Nucleus accumbens (tissue), 56 donors: ENCODE measurements at regions not wholly inside any gene's neighbourhood (a gene's known extent, or its start where the extent isn't known, plus 50 kb on each side); places are given as distances from the start of the nearest gene placed in this dataset.
"Not testable (repeated sequence)": the region's sequence is repeated elsewhere in the genome, so short reads cannot be mapped to it uniquely, and the experiment has no call there.

Experiments used
- DNase-seq, 56 donors: peaks; one replicate each; lab custom pipeline; 2025; lab: John Stamatoyannopoulos, UW

GRCh38 chr6:100229512-100229911, 235.2 kb downstream of the SIM1 start:
- no peak for DNase-seq

- DNase-seq = peak in 40 of 56 donors; percentile 1 to 60 (median 12)
Observed at GRCh38 chr6:100228834-100229441, 234.9 kb upstream of the MCHR2 start.

- DNase-seq = no peak
Observed at GRCh38 chr6:100228437-100228833, 234.4 kb upstream of the MCHR2 start.

- no peak for DNase-seq
Observed at GRCh38 chr6:100226811-100227210, 232.8 kb upstream of the MCHR2 start.

DNA sequence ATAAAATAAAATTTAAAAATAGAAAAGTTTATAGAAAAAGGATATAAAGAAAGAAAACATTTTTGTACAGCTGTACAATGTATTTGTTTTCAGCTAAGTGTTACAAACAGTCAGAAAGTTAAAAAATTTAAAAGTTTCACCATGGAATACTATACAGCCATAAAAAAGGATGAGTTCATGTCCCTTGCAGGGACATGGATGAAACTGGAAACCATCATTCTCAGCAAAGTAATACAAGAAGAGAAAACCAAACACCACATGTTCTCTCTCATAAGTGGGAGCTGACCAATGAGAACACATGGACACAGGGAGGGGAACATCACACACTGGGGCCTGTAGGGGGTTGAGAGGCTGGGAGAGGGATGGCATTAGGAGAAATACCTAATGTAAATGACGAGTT, 229.9 kb upstream of the MCHR2 start:
- DNase-seq = not testable (repeated sequence)

DNA sequence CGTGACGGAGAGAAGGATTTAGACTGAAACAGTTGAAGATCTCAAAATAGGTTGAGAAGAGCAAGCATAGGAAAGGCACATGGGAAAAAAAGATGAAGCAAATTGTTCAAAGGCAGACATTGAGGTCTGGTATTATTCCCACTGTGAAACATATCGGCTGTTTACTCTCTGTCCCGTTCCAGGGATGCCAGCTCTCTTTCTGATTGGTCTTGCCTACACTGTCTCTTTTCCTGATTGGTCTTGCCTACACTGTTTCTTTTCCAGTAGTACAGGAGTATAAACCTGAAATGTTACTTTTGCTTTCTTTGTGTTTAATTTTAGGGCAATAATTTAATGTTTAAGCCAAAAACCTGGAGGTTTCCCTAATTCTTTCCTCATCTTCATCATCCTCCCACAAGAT, 226.5 kb upstream of the MCHR2 start:
- no peak for DNase-seq

GRCh38 chr6:100217225-100218012, 223.4 kb upstream of the MCHR2 start:
- DNase-seq = no peak

- DNase-seq = no peak
Observed at GRCh38 chr6:100216760-100217159, 222.7 kb upstream of the MCHR2 start.

DNA sequence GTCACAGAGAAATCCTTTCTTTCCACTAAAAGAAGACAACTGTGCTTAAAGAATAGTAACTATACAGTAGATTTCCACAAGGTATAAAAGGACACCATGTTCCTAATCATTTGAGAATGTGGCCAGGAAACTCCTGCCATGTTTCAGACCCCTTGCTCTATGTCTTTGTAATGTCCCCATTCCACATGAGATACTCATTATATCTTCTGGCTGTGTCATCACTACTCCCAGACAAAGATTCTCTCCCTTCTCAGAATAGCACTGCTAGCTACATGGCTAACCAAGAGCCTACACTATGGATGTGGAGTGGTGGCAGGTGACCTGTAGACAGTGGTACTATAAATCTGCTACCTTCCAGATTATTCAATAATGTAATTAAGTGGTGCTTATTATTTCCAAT, 218.1 kb upstream of the MCHR2 start:
- DNase-seq = no peak

DNA sequence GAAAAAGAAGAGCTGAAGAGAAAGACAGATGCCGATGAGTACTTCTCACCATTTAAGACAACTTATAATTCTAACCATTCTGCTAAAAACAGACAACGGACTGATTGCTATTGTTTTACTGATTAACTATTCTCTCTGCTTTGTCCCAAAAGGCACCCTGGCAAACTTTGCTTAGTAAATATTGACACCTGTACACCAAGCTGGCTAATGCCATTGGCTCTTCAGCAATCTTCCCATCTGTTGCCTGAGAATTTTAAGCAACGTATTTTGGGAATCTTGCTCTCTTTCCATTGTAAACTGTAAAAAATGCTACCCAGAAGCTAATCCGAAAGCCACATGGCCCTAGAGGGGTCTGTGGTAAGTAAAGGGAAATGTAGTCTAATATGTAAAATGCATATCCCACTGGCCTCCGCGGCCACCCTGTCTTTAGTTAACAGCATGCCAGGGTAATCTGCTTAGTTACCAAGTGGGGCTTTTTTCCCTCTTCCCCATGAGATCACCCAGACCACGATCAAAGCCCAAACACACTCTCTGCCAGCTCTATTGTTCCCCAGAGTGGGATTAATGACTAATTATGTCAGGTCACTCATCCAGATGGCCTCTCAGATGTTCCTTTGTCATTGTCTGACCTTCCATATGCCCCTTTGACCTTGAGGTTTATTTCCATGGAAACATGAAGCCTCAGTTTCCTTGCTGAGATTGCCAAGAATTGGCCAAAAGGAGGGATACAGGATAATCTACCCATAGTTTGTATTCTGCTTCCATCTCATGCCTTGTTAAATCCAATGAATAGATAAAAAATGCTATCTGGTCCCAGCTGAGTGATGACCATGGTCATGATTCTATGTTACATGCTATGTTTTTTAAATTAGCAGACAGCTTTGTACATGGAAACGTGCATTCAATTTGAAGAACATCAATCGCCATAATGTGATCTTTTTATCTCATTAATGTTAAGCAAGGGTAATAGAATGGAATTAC, 216.4 kb upstream of the MCHR2 start:
- no peak for DNase-seq

DNA sequence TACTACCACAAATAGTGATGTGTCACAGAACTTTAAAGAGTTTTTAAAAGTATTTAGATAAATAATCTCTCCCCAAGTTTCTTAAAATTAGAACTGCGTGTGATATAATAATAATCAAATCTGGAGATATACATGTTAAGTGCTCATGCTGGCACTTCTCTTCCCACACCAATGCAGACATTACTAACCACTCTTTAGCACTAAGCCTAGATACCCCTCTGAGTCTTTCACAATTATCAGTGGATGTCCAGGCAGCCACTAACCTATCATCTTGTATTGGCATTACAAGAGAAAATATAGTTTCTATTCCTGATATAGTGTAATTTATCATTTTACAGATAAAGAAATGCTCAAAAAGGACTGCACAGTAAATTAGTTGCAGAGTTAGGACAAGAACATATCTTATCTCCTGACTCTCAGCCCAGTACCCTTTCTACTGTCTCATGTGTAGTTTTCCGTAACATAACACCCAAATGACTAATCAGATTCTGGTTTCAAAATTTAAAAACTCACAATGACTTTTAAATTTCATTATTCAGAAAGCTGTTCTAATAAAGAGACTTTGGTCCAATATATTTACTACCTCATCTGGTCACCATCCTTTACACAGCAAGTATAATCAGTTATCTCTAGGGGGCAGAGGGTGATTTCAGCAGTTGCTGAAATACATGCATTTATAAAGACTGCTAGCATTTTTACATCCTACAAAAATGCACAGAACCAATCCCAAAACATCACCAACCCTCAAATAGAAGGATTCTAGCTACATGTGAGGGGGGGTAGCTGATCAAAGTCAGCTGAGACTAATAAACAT, 215.5 kb upstream of the MCHR2 start:
- no peak for DNase-seq

DNA sequence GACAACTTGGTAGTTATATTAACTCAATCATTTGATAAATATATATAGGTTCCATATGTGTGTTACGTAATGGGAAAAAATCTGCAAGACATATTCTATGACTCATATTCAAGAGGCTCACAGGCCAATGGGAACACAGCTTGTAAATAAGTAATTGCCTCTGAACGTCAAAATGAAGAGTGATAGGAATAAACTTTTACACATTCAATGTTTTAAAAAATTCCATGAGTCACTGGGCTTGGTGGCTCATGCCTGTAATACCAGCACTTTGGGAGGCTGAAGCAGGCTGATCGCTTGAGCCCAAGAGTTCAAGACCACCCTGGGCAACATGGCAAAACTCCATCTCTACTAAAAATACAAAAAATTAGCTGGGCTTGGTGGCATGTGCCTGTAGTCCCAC, 209.4 kb upstream of the MCHR2 start:
- no peak for DNase-seq

DNA sequence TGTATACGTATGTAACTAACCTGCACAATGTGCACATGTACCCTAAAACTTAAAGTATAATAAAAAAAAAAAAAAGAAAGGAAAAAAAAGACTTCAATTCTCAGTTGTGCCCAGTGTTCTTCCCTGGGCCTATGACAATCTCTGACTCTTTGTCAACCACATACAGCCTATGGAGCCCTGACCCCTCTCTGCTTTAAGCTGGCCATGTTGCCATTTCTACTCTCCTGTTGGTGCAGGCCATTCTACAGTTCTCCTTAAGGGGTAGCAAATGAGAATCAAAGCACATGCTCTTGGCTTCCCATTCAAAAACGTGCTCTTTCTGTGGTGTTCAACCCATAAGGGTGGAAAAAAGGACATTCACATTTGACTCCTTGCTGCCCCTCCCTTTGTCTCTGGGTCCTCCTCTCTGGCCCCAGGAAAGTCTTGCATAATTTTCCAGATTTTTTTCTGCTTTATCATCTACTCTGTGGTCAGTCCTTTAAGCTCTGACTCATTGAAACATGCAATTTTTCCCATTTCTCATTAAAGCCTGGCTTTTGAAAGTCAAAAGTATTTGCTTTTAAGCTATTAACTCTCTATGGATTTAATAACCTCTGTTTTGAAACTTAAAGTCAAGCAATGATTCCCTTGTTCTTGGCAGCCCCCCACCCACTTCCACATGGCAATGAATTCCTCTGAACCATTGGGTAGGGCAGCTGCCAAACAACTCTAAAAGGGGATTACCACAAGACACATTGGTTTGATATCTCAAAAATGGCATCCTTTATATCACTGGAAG, 208.6 kb upstream of the MCHR2 start:
- DNase-seq = no peak

GRCh38 chr6:100196214-100196982, 202.4 kb upstream of the MCHR2 start:
- DNase-seq = not testable (repeated sequence)

GRCh38 chr6:100195244-100195643, 201.2 kb upstream of the MCHR2 start:
- not testable (repeated sequence) for DNase-seq

GRCh38 chr6:100194535-100194934, 200.5 kb upstream of the MCHR2 start:
- no peak for DNase-seq

DNA sequence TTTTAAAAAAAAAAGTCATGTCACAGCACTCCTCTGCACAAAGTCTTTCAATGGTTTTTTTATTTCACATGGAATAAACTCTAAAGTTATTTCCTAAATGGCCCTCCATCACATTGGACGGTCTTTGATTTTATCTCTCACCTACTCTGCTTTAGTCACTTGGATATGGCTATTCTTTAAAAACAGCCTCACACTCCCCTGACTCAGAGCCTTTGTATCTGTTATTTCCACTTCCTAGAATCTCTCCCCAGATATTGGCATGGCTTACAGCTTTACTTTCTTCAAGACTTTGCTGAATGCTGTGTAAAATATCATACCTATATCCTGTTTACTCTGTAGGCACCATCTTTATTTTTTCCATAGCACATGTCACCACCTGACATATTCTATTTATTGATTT, 194.7 kb upstream of the MCHR2 start:
- DNase-seq = no peak

GRCh38 chr6:100186552-100186951, 192.5 kb upstream of the MCHR2 start:
- DNase-seq = no peak

DNA sequence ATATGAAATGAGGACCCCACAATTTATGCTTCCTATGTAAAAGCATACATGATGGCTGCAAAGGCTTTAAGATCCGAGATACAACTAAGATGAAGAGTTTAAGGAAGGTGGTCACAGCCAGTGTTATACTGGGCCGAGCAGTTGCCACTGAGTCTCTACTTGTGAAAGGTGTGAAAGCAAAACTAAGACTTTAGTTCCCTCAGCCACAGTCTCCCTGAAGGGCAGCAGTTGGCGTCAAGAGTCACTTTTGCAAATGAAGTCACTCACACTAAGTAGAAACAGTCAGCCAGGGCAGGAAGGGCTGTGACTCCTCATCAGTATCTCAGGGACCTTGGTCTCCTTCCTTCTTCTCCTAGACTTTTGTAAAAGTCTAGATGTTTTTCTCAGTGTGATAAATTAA, 191.6 kb upstream of the MCHR2 start:
- DNase-seq = no peak
